CD4-positive, alpha-beta T cell treated with Interleukin-6 for 4 hours (primary cell): ENCODE measurements at regions not wholly inside any gene's neighbourhood (a gene's known extent, or its start where the extent isn't known, plus 50 kb on each side); places are given as distances from the start of the nearest gene placed in this dataset.

ENCODE experiments used
- DNase-seq: peaks from one replicate; pipeline ENCODE4 v3.0.0-alpha.2; 2020; ENCODE audit warnings: mixed read lengths

DNA sequence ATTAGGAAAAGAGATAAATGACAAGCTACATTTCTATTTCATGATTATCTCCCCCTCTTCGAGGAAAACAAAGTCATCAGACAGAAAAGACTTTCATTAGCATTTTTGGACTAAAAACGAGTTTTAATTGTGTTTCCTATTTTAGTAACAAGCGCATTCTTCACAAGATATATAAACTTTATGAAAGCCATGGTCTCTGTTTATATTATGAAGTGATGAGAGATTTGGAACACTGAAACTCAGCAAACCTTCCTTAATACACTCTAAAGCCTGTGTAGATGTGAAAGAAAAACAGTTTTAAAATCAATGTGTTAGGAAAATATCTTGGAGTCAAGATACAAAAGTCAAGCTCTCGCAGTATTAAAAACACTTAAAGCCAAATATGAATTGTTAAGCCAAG is 539.1 kb downstream of the LRFN5 start:
- DNase-seq: no peak

DNA sequence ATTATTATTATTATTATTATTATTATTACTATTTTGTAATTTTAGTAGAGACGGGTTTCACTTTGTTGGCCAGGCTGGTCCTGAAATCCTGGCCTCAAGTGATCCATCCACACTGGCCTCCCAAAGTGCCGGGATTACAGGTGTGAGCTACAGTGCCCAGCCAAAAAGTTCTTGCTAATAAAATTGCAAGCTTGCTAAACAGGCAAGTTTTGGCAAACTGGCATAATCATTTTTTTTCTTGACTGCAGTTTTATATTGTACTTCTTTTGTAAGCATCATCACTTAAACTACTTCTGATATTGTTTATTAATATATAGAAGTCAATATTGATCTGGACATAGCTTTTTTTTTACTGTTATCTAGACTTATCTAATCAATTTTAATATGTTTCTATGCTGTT is 536.4 kb downstream of the LRFN5 start:
- no peak for DNase-seq

DNA sequence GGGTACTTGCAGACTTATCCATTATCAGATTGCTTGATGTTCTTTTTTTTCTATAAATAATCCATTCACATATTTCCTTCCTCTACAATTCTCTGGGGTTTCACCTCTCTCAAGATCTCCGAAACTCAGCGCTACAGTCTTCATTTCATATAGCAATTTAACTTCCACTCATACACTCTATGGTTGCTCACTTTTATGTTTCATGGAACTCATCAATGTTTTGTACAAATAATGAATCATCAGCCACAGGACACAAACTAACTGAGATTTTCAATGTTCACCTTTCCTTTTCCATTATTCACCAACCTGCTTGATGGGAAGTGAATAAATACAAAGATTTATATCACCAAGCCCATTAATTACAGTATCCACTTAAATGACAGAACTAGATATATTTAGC is 534.7 kb downstream of the LRFN5 start:
- DNase-seq: no peak

DNA sequence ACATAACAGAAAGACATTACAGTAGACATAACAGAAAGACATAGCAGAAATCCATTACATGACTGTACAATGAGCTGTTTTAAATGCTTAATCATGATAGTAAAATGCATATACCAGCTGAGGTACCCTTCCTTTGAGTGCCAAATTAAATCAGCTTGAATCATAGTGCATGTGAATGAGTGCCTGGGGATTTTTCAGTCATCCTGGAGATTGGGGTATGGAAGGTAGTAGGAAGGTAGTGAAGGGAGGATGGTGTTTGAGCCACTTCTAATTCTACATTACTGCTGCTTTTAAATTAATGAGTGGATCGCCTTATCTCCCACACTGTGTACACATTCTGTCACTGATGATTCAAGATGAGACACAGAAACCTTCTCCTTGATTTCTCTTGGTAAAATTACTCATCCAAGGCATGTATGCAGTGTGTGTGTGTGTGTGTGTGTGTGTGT is 534.2 kb downstream of the LRFN5 start:
- DNase-seq: no peak

DNA sequence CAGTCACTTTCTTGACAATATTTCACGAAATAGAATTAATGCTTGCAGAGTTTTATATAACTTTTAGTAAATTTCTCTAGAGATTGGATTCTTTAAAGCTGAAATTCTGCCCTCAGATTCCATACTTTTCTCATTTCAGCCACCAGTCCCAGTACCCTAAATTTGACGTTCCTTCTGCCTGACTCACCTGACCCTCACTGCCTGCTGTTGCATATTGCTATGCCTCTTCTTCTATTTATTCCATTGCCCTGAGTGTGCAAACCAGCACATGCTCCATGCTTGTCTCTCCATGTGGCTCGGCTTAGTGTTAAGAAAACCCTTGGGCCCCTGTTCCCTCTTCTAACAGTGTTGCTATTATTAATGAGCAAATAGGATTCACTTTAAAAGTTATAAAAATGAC is 533.3 kb downstream of the LRFN5 start:
- no peak for DNase-seq

DNA sequence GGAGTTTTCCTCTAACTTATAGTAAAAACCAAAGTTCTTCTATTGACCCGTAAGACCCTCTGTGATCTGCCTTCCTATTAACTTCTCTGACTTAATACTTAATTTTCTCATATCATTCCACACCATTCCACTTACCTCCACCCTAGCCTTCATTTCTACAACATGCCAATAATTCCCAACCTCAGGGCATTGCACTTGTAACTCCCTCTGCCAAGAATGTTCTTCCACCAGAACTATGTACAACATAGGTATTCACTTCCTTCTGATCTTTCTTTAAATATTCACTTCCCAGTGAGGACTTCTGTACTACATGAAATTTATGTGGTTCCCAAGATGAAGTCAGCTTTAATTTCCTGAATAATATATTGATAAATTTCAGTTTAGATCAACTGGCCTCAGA is 531.7 kb downstream of the LRFN5 start:
- DNase-seq: no peak

DNA sequence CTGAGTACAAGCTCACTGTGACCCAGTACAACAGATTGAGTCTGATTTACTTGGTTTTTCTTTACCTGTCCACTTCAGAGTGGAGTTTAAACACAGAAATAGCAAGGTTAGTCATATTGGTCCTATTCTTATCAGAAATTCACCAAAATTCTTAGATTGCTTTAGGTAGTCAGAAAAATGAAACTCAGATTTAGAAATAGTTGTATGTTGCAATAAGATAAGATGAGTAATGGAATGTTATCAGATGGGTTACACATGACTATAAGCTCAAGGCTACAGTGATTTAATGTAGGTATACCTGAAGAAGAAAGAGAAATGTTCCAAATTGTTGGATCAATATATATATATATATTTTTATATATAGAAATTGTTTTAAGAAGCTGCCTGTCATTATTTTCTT is 524.1 kb downstream of the LRFN5 start:
- no peak for DNase-seq

DNA sequence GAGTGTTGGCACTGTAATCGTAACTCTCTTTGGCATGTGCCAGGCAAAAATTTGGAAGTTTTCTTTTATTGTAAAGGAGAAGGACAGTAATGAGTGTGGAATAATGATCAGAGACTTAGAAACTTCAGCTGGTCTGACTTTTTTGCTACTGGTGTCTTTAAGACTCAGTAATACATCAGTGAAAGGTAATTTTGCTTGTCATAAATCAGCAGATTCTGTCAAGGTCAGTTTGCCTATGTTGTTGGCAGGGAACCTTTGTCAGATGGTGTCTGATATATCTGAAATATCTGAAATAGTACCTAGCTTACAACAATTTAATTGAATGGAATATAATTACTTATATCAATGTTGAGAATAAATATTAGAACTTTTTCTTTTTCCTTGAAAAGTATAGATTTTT is 516.9 kb downstream of the LRFN5 start:
- DNase-seq: no peak

DNA sequence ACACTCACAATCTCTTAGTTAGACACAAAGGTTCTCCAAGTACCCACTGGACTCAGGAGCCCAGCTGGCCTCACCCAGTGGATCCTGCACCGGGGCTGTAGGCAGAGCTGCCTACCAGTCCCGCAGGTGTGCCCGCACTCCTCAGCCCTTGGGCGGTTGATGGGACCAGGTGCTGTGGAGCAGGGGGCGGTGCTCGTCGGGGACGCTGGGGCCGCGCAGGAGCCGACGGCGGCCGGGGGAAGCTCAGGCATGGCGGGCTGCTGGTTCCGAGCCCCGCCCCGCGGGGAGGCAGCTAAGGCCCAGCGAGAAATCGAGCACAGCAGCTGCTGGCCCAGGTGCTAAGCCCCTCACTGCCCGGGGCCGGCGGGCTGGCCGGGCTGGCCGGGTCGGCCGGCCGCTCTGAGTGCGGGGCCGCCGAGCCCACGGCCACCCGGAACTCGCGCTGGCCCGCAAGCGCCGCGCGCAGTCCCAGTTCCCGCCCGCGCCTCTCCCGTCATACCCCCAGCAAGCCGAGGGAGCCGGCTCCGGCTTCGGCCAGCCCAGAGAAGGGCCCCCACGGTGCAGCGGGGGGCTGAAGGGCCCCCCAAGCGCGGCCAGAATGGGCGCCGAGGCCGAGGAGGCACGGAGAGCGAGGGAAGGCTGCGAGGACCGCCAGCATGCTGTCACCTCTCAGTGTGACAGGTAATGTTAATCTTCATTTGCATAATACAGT is 506.8 kb downstream of the LRFN5 start:
- DNase-seq: no peak

DNA sequence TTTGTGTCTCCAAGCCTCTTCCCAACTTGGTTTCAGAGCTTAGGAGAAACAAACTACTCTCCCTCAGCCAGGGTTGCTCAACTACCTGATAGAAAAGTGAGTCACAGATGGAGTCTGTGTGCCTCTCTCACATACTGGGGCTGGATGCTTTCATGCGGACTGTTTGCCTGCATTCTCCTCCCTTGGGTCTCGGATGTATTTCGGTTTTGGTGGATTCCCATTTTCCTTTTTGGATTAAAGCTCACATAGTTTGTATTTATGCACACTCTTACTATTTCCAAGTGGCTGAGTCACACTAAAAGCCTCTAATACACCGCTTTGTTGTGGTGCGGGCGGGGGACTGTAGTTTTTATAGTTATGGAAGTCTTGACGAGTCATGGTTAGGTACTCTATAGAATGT is 505.4 kb downstream of the LRFN5 start:
- no peak for DNase-seq

DNA sequence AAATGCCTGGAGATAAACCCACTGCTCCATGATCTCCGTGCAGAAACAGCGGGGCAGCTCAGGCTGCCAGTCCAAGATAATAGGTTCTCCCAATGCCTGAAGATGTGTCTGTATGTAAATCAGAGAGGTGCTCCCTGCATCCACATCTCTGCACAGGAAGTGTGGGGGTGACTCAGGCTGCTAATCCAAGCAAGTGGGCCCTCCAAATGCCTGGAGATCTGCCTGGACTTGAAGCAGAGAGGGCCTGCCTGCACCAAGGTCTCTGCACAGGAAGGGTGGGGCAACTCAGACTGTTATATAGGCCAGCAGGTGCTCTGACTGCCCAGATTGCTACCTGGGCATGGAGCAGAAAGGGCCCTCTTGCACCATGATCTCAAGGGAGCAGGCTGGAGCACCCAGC is 504.7 kb downstream of the LRFN5 start:
- no peak for DNase-seq

DNA sequence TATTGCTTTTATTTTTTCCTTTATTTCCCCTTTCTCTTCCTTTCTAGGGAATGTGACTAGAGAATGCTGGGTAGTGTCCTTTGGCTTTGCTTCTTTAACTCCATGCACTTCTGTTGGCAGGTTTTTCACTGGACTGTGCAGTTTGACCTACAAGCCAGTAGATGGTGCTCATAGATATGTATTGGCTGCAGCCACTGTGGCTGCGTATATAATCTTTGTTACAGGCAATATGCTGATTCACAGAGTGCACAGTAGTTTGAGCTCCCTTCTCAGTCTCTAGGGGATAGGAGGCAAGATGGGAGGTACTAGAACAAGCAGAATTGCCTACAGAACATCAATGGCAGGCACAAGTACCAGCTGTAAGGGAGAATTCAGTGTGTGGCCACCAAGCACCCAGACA is 503.5 kb downstream of the LRFN5 start:
- no peak for DNase-seq

DNA sequence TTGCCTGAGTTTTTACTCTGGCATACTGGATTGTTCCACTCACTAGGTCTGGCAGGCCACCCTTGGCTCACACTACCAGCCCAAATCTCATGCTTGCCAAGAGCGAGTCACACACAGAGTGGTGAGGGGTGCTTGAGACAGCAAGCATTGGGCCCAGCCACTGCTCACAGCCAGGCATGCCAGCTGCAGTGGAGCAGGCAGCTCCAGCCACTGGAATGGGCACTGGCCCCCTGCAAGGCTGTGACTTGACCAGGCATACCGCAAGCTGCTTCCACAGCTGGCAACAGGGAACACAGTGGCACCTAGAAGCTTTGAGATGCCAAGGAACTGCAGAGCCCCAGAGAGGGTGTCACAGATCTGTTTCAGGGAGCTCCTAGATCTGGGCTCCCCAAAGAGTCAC is 488.5 kb downstream of the LRFN5 start:
- DNase-seq: no peak

DNA sequence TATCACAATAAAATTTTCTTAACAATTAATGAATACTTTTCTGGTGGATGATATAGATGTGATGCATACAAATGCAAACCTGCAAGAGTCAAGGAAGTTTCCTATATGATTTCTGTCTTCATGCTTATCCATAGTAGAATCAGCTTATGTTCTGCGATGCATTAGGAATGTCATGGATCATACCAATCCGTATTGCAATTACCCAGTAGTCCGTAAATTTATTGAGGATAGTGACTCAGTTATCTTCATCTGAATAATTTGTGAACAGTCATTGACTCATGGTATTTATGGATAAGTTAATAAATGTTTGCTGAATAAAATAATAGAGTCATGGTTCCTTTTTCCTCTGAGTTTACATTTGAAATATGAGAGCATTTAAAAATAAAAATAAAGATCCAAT is 483.4 kb downstream of the LRFN5 start:
- DNase-seq: no peak

DNA sequence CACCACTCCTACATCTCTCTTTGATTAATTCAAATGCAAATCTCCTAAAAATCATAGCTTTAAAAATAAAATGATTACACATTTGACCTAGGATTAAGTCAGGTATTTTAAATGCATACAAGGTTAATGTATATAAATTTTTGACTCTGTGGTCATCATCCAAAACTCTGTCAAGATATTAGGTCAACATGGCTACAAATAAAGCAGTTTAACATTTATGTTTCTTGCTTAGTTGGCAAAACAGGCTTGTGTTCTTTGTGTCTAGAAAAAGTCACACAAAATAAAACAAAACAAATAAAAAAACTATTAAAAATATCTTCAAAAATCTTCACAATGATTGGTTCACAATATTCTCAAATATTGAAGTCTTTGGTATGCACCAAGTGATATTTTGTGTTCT is 473.2 kb downstream of the LRFN5 start:
- no peak for DNase-seq

DNA sequence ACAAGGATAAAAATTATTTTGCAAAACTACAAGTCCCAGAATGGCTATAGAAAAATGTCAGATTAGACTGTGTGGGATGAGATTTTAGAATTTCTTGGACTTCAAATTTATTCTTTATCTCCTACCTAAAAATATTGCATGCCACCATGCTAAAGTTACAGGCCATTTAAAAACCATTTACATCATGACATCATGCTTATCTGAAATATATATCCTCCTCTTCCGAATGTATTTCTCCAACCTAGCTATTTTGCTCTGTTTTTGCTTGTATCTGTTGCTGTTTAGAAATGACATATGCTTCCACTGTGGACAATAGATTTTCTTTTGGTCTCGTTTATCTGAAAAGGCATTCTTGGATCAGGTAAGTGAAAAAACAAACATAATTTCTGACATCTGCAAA is 471.7 kb downstream of the LRFN5 start:
- DNase-seq: no peak

DNA sequence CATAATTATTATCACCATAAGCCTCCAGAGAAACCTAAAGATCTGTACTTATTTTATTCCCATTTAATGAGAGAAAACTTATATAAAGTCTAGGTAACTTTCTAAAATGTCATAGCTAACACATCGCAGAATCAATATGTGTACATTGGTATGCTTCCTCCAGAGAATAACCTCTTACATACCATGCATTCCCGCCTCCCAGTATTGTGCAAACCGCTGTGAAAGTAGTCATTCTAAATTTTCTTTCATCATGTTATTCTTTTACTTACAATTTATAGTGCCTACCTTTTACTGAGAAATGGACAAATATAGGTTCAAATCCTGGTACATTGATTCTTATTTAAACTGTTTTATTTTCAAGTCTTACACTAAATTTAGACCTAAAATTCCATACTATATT is 463.4 kb downstream of the LRFN5 start:
- DNase-seq: no peak

DNA sequence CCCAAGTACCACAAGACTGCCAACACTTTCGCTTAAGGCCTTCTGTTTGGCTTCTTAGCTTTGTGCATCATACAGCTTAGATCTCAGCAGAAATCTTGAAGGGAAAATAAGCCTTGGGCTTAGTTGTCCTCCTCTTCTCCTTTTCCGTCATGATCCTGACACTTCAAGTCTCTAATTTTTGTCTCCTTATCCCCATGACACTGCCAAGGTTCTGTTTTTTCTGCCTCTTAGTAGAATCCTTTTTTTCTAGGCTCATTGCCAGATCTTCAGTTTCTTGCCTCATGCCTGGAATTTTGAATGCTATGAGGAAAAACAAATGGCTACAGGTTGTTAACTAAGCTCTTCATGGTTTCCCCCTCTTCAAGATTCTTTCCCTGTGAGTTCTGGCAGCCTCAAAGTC is 450.4 kb downstream of the LRFN5 start:
- DNase-seq: no peak

DNA sequence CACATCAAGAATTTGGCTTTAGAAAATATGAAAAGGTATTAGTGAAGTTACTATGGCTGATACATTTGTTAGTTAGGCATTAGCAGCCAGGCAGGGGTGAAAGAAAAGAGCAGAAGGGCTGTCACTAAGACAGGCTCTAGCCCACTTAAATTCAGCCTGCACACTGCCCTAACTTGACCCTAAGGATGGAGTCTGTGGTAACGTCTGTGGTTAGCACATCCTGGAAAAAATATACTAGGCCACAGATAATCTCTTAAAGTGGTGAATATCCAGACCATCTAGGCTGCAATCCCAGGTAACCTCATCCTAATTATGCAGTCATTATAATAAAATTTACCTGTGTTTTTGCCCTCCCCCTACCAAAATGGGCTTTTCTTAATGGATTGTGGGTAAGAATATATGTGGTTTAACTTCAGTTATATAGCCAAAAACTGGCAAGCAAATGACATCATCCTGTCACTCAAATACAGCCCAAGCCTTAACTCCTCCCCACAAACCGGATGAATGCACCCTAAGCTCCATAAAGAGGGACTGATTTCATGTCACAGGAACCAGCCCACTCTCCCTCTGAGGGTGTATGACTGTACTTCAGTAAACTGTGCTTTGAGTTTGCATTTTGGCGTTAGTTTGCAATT is 440.9 kb downstream of the LRFN5 start:
- DNase-seq: no peak

DNA sequence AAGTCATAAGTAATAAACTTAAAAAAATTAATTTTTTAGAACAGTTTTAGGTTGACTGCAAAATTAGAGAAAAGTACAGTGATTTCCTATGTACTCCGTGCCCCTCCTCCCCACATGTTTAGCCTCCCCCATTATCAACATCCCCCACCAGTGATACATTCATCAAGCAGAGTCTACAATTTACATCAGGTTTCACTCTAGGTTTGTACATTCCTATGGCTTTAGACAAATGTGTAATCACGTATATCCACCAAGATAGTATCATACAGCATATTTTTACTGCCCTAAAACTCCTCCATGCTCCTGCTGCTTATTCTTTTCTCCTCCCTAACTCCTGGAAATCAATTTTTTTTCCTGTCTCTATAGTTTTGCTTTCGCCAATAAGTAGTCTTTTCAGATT is 438.7 kb downstream of the LRFN5 start:
- DNase-seq: no peak

DNA sequence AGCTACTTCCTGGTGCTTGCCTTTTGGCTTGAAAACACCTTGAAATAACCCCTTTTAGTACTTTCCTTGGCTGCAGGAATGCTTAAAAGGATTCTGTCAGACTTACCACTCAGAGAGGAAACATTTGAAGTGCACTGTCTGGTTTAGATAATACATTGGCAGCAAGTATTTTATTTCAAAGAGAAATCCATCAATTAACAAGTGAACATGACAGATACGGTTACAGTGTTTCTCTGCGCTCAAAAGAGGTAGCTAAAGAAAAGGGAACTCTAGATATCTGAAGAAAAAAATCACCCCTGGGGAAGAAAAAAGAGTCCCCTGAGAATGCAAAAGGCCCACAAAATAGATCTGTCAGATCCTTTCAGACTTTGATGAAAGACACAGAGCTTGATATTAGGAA is 421.9 kb downstream of the LRFN5 start:
- no peak for DNase-seq

DNA sequence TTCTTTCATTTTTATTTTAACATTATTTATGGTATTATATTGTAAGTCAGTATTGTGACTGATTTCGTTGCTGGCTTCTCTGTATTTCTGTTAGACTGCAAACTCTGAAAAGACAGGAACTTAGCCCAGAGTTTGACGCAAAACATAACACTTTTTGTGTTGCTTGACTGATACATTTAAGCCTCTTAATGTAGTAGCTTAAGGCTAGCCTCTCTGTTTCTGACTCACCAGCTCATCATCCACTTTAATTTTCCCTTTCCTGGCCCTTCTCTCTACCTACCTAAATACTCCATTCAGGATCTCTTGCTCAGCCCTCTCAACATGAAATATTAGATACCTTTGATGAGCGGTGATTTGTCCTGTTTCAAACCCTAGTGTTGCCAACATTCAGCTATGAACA is 420.6 kb downstream of the LRFN5 start:
- no peak for DNase-seq

DNA sequence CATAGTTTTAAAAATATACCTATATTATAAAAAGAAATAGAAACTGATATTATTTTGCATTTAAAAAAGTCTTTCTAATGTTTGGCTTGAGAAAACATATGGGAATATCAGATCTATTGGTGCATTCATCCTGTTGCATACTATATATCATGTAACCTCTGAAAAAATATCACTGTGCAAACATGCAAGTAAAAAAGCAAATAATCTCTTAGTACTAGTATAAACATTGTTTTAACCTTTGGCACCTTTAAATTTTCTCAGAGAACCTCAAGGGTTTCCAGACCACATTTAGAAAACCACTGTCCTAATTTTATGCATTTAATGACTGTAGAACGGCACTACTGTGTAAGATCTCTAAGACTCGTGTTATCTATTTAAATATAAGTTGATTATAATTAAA is 416.8 kb downstream of the LRFN5 start:
- no peak for DNase-seq

DNA sequence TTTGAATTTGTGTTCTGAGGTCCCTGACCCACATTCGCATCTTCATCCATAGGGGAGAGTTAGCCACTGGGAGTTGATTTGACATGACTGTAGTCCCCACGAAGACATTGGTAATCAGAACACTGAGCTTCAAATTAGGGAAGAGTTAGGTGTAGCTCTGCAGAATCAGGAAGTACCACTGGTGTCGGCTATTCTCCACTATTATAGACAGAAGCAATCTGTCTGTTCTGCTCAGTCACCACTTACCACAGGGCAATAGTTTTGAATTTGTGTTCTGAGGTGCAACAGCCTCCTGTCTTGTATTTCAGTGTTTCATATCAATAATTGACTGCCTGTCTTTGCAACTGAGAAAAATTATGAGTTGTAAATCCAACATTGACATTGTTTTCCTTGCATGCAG is 407.6 kb downstream of the LRFN5 start:
- DNase-seq: no peak

DNA sequence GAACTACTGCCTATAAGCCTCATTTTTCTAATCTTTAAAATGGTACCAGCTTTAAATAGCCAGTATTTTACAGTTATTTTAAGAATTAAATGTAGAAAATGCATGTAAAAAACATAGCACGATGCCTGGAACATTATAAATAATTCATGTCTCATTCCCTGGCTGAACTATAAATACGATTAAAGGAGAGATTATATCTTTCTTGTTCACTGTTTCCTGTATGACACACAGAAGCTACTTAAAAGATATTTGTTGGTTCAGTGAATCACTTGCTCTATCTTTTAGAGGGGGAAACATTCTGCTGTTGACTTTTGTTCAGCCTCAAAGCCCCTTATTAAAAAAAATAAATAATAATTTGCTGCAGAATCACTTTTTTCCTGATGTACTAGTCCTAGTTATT is 406.9 kb downstream of the LRFN5 start:
- DNase-seq: no peak
